C4-2B (cell line): ENCODE measurements at regions not wholly inside any gene's neighbourhood (a gene's known extent, or its start where the extent isn't known, plus 50 kb on each side); places are given as distances from the start of the nearest gene placed in this dataset.

Source experiments
- ZFX ChIP-seq: fragments of 450-650 bp; IDR thresholded peaks from 2 replicates; pipeline ENCODE4 v1.6.1; 2017
- TF ChIP-seq, protein P1 (sequence below): fragments of 450-650 bp; conservative IDR thresholded peaks from 2 replicates; pipeline ENCODE4 v1.5.1; 2017; ENCODE audit warnings: mild to moderate bottlenecking

DNA sequence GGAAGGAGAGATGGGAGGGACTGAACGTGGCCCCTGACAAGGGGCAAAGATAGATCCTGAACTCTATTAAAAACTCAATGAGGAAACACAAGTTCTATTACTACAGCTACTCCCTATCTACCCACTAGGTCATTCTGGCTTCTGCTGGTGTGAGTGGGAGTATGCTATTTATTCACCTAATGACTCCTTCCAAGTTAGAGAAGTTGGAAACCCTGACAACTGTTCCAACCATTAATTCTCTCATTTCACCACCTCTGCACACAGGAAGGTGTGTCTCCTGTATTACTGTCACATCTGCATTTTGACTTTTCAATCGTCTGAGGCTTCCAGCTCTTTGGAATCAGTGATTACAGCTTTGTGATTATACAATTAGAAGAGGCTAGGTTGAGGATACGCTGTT lies 169.4 kb upstream of the ADO start:
- TF ChIP-seq, protein P1, sequence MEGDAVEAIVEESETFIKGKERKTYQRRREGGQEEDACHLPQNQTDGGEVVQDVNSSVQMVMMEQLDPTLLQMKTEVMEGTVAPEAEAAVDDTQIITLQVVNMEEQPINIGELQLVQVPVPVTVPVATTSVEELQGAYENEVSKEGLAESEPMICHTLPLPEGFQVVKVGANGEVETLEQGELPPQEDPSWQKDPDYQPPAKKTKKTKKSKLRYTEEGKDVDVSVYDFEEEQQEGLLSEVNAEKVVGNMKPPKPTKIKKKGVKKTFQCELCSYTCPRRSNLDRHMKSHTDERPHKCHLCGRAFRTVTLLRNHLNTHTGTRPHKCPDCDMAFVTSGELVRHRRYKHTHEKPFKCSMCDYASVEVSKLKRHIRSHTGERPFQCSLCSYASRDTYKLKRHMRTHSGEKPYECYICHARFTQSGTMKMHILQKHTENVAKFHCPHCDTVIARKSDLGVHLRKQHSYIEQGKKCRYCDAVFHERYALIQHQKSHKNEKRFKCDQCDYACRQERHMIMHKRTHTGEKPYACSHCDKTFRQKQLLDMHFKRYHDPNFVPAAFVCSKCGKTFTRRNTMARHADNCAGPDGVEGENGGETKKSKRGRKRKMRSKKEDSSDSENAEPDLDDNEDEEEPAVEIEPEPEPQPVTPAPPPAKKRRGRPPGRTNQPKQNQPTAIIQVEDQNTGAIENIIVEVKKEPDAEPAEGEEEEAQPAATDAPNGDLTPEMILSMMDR = no peak
- TF ChIP-seq ZFX = no peak
